ENCODE measurements at regions not wholly inside any gene's neighbourhood (a gene's known extent, or its start where the extent isn't known, plus 50 kb on each side); places are given as distances from the start of the nearest gene placed in this dataset.

- intact Hi-C loops (cut with micrococcal nuclease; ENCODE audit: unreplicated experiment) (no loop called here), in situ Hi-C loops (cut with HindIII; ENCODE audit: low pct_unique_long_range_greater_than_20kb, low sequenced_read_pairs) (no loop called here)
- no peak for DNase-seq (ENCODE audit: low read depth, low spot score)
These were observed 261.5 kb downstream of the TRIB2 start for GRCh38 chr2:12978066-12978835.

GRCh38 chr2:12979066-12979465 is 262.3 kb downstream of the TRIB2 start:
- DNase-seq (ENCODE audit: low read depth, low spot score) (no peak), ATAC-seq (no peak)
- no TSS peak for BruUV-seq (replicated peaks)
- intact Hi-C loops (cut with micrococcal nuclease; ENCODE audit: unreplicated experiment), result no loop called here
- CTCF ChIA-PET, result no interaction called here
- no peaks in the 10 kb centered on the region for H3K9me3 ChIP-seq (ENCODE audit: control insufficient read depth, insufficient read depth, low read depth, low read length)
- H3K4me3 ChIP-seq (ENCODE audit: low read depth in 2 of 2, low read length in 2 of 2), result no peak overlapping the region
- H3K36me3 ChIP-seq (ENCODE audit: control insufficient read depth, insufficient read depth, low read length), result no peaks in the 10 kb centered on the region
- in situ Hi-C loops (cut with HindIII; ENCODE audit: low pct_unique_long_range_greater_than_20kb, low sequenced_read_pairs), result no loop called here
- H3K27me3 ChIP-seq (ENCODE audit: control insufficient read depth, insufficient read depth, low read length), result no peaks in the 10 kb centered on the region
- TF ChIP-seq SIN3A (IDR thresholded peaks at IDR 0.05; ENCODE audit: borderline replicate concordance, insufficient read depth, low read depth, low read length) (no peak), CTCF (IDR thresholded peaks at IDR 0.05) (no peak), POLR2AphosphoS5 (IDR thresholded peaks at IDR 0.05; ENCODE audit: low read depth, low read length) (no peak), REST (IDR thresholded peaks at IDR 0.05; ENCODE audit: insufficient read depth in 1 of 2, low read depth in 2 of 2, low read length in 1 of 2) (no peak), TCF7L2 (IDR thresholded peaks at IDR 0.05; ENCODE audit: low read depth, low read length) (no peak)
- POLR2A ChIA-PET, result no interaction called here
- no peak overlapping the region for H3K27ac ChIP-seq (ENCODE audit: low read length)
- H3K4me1 ChIP-seq (ENCODE audit: control insufficient read depth, insufficient read depth, low read length), result no peaks in the 10 kb centered on the region

More at GRCh38 chr2:12978066-12978835, 261.5 kb downstream of the TRIB2 start:
- ChIA-PET POLR2A (no interaction called here), CTCF (no interaction called here)
- H3K4me1 ChIP-seq (ENCODE audit: control insufficient read depth, insufficient read depth, low read length), result no peaks in the 10 kb centered on the region
- no peaks in the 10 kb centered on the region for H3K27me3 ChIP-seq (ENCODE audit: control insufficient read depth, insufficient read depth, low read length)
- TF ChIP-seq POLR2AphosphoS5 (IDR thresholded peaks at IDR 0.05; ENCODE audit: low read depth, low read length) (no peak), SIN3A (IDR thresholded peaks at IDR 0.05; ENCODE audit: borderline replicate concordance, insufficient read depth, low read depth, low read length) (no peak), TCF7L2 (IDR thresholded peaks at IDR 0.05; ENCODE audit: low read depth, low read length) (no peak), CTCF (IDR thresholded peaks at IDR 0.05) (no peak), REST (IDR thresholded peaks at IDR 0.05; ENCODE audit: insufficient read depth in 1 of 2, low read depth in 2 of 2, low read length in 1 of 2) (no peak)
- H3K36me3 ChIP-seq (ENCODE audit: control insufficient read depth, insufficient read depth, low read length), result no peaks in the 10 kb centered on the region
- H3K9me3 ChIP-seq (ENCODE audit: control insufficient read depth, insufficient read depth, low read depth, low read length), result no peaks in the 10 kb centered on the region
- H3K4me3 ChIP-seq (ENCODE audit: low read depth in 2 of 2, low read length in 2 of 2), result no peak overlapping the region
- BruUV-seq (replicated peaks), result no TSS peak
- ATAC-seq, result no peak
- no peak overlapping the region for H3K27ac ChIP-seq (ENCODE audit: low read length)

Data from Panc1 (cell line).